Hepatocyte (in vitro differentiated cells): ENCODE measurements at regions not wholly inside any gene's neighbourhood (a gene's known extent, or its start where the extent isn't known, plus 50 kb on each side); places are given as distances from the start of the nearest gene placed in this dataset.
A peak's percentile ranks its signal among the peaks of the same experiment; 100 is the strongest.

Source experiments
- DNase-seq: peaks from one replicate; pipeline ENCODE4 v3.0.0-alpha.2; 2016; ENCODE audit warnings: low spot score
- H2AFZ ChIP-seq: fragments of 200-600 bp; sonication (generic); 2 replicates; pipeline ENCODE4 v1.6.0; 2016; ENCODE audit warnings: antibody characterized with exemption, mild to moderate bottlenecking
- H3K27ac ChIP-seq: fragments of 200-600 bp; sonication (generic); 2 replicates; pipeline ENCODE4 v1.5.1; 2016; ENCODE audit warnings: mild to moderate bottlenecking
- H3K27me3 ChIP-seq: fragments of 200-600 bp; sonication (generic); 2 replicates; pipeline ENCODE4 v1.6.1; 2016
- H3K36me3 ChIP-seq: fragments of 200-600 bp; sonication (generic); replicated peaks from 2 replicates; pipeline ENCODE4 v1.5.1; 2016; ENCODE audit warnings: low read depth; ENCODE audit not compliant: insufficient read depth
- H3K4me1 ChIP-seq: fragments of 200-600 bp; sonication (generic); 2 replicates; pipeline ENCODE4 v1.5.1; 2016; ENCODE audit warnings: mild to moderate bottlenecking, moderate library complexity; ENCODE audit not compliant: insufficient read depth
- H3K4me2 ChIP-seq: fragments of 200-600 bp; sonication (generic); 2 replicates; pipeline ENCODE4 v1.6.0; 2016
- H3K4me3 ChIP-seq: fragments of 200-600 bp; sonication (generic); 2 replicates; pipeline ENCODE4 v1.5.1; 2016; ENCODE audit warnings: mild to moderate bottlenecking
- H3K79me2 ChIP-seq: fragments of 200-600 bp; sonication (generic); 2 replicates; pipeline ENCODE4 v1.6.0; 2017; ENCODE audit warnings: mild to moderate bottlenecking
- H3K9me2 ChIP-seq: fragments of 200-600 bp; sonication (generic); replicated peaks from 2 replicates; pipeline ENCODE4 v1.6.0; 2017; ENCODE audit warnings: mild to moderate bottlenecking; ENCODE audit not compliant: insufficient read depth
- H3K9me3 ChIP-seq: fragments of 200-600 bp; sonication (generic); 2 replicates; pipeline ENCODE4 v1.5.1; 2016; ENCODE audit warnings: low read depth, mild to moderate bottlenecking
- H4K20me1 ChIP-seq: fragments of 200-600 bp; sonication (generic); 2 replicates; pipeline ENCODE4 v1.6.0; 2016; ENCODE audit warnings: mild to moderate bottlenecking; ENCODE audit not compliant: insufficient read depth, poor library complexity, severe bottlenecking
- CTCF ChIP-seq: fragments of 200-600 bp; sonication (generic); IDR thresholded peaks from 2 replicates; pipeline ENCODE4 v1.5.1; 2016; ENCODE audit warnings: antibody characterized with exemption, mild to moderate bottlenecking; ENCODE audit not compliant: poor library complexity
- EZH2 ChIP-seq: fragments of 200-600 bp; sonication (generic); IDR thresholded peaks from 2 replicates; pipeline ENCODE4 v1.6.1; 2016; ENCODE audit warnings: antibody characterized with exemption, mild to moderate bottlenecking, borderline replicate concordance
- EZH2phosphoT487 ChIP-seq: fragments of 200-600 bp; sonication (generic); IDR thresholded peaks from one replicate; pipeline ENCODE4 v1.6.1; 2018; ENCODE audit warnings: antibody characterized with exemption, mild to moderate bottlenecking, low read depth, moderate library complexity; ENCODE audit not compliant: unreplicated experiment, severe bottlenecking
- WGBS: methylation state at CpG from one replicate; pipeline ENCODE4 v1.1.6; 2016; ENCODE audit warnings: low lambda C conversion rate; ENCODE audit errors: missing lambda C conversion rate; 5-methylcytosine and 5-hydroxymethylcytosine counted together

- Histone ChIP-seq H3K9me2 (no peaks in the 10 kb centered on the region), H3K4me1 (peaks cover 5% of the 10 kb centered on the region), H3K27me3 (no peaks in the 10 kb centered on the region), H3K4me3 (no peak overlapping the region), H3K36me3 (no peaks in the 10 kb centered on the region), H3K27ac (peak overlapping the region; percentile 16), H2AFZ (no peak overlapping the region), H4K20me1 (no peaks in the 10 kb centered on the region), H3K4me2 (peak overlapping the region; percentile 41), H3K79me2 (no peaks in the 10 kb centered on the region), H3K9me3 (no peaks in the 10 kb centered on the region)
- TF ChIP-seq EZH2 (no peak), EZH2phosphoT487 (no peak)
- DNase-seq = no peak
- 49% methylated on average over 2 of the region's 2 CpGs for WGBS
These were observed 192.4 kb downstream of the DACT1 start for GRCh38 chr14:58830121-58830520.

GRCh38 chr14:58832095-58832521, 194.3 kb downstream of the DACT1 start:
- Histone ChIP-seq H3K4me2 (peak overlapping the region; percentile 1), H2AFZ (no peak overlapping the region), H3K27me3 (no peaks in the 10 kb centered on the region), H4K20me1 (no peaks in the 10 kb centered on the region), H3K4me3 (no peak overlapping the region), H3K27ac (no peak overlapping the region), H3K4me1 (peaks cover 5% of the 10 kb centered on the region), H3K9me2 (no peaks in the 10 kb centered on the region), H3K79me2 (no peaks in the 10 kb centered on the region), H3K9me3 (no peaks in the 10 kb centered on the region), H3K36me3 (no peaks in the 10 kb centered on the region)
- TF ChIP-seq CTCF (no peak), EZH2 (no peak), EZH2phosphoT487 (no peak)
- no peak for DNase-seq
- 45% methylated on average over 3 of the region's 3 CpGs for WGBS

GRCh38 chr14:58833634-58834378, 196.0 kb downstream of the DACT1 start:
- WGBS = 98% methylated on average over 21 of the region's 33 CpGs
- no peak overlapping the region for H3K4me3 ChIP-seq
- TF ChIP-seq EZH2phosphoT487 (no peak), EZH2 (no peak), CTCF (no peak)

DNA sequence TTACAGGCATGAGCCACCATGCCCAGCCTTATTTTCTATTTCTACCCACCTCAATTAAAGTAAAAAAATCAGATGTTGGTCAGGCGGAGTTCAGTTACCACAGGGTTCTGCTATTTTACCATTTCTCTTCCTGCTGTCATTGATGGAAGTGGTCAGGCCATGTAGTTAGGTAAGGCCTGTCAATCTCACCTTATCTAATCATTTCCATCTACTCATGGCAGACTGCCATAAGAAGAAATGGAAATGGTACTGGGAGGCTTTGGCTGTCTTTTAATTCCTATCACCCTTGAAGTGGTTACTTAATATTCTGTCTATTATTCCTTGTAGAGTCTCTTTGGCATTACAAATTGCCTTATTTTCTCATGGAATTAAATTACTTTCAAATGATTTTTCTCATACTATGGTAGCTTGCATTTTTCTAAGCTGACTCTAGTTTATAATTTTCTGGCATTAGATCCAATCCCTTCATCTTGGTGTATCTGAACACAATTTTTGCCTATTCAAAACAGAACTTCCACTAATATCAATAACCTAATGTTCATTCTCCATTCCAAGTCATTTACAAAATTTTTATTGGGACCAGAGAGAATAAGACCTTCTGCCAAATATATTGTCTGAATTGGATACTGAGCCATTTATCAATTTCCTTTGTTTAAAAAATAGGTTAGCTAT, 198.7 kb downstream of the DACT1 start:
- no peaks in the 10 kb centered on the region for H4K20me1 ChIP-seq
- H3K27me3 ChIP-seq = no peaks in the 10 kb centered on the region
- no peak overlapping the region for H3K4me3 ChIP-seq
- WGBS = 100% methylated on average over 1 of the region's 1 CpG
- H2AFZ ChIP-seq = no peak overlapping the region
- no peaks in the 10 kb centered on the region for H3K79me2 ChIP-seq
- no peaks in the 10 kb centered on the region for H3K4me1 ChIP-seq
- no peak for TF ChIP-seq EZH2phosphoT487
- TF ChIP-seq CTCF = no peak
- no peak for TF ChIP-seq EZH2
- H3K9me3 ChIP-seq = no peaks in the 10 kb centered on the region
- H3K9me2 ChIP-seq = no peaks in the 10 kb centered on the region
- no peak overlapping the region for H3K27ac ChIP-seq
- H3K36me3 ChIP-seq = no peaks in the 10 kb centered on the region
- DNase-seq = no peak
- H3K4me2 ChIP-seq = no peak overlapping the region

More at GRCh38 chr14:58833634-58834378, 196.0 kb downstream of the DACT1 start:
- peaks cover 5% of the 10 kb centered on the region for H3K4me1 ChIP-seq
- H2AFZ ChIP-seq = no peak overlapping the region
- H4K20me1 ChIP-seq = no peaks in the 10 kb centered on the region
- H3K4me2 ChIP-seq = no peak overlapping the region
- H3K36me3 ChIP-seq = no peaks in the 10 kb centered on the region
- H3K9me2 ChIP-seq = no peaks in the 10 kb centered on the region
- no peaks in the 10 kb centered on the region for H3K27me3 ChIP-seq
- H3K9me3 ChIP-seq = no peaks in the 10 kb centered on the region
- DNase-seq = no peak
- no peaks in the 10 kb centered on the region for H3K79me2 ChIP-seq
- no peak overlapping the region for H3K27ac ChIP-seq
